ENCODE measurements at regions not wholly inside any gene's neighbourhood (a gene's known extent, or its start where the extent isn't known, plus 50 kb on each side); places are given as distances from the start of the nearest gene placed in this dataset.

DNA sequence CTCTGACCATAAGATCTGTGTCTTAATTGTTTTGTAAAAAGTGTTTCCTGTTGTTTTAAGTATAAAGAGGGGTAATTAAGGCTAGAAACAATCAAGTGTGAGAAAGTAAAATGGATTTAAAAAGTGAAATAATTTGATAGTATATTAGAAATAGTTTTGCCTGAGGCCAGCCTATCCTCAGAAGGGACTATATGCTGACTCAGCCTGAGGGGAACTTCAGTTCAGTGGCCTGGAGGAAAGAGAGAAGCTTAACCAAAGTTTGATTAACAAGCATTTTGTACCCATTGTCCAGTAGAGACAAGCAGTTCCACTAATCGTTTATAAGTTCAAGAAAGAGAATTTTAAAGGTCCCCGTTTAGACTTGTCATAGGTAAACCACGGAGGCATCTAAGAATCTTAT is 1793.2 kb upstream of the PRR20A start:
- H3K27me3 ChIP-seq (ENCODE audit: insufficient read depth, low read length), result no peaks in the 10 kb centered on the region
- TF ChIP-seq, protein P1, sequence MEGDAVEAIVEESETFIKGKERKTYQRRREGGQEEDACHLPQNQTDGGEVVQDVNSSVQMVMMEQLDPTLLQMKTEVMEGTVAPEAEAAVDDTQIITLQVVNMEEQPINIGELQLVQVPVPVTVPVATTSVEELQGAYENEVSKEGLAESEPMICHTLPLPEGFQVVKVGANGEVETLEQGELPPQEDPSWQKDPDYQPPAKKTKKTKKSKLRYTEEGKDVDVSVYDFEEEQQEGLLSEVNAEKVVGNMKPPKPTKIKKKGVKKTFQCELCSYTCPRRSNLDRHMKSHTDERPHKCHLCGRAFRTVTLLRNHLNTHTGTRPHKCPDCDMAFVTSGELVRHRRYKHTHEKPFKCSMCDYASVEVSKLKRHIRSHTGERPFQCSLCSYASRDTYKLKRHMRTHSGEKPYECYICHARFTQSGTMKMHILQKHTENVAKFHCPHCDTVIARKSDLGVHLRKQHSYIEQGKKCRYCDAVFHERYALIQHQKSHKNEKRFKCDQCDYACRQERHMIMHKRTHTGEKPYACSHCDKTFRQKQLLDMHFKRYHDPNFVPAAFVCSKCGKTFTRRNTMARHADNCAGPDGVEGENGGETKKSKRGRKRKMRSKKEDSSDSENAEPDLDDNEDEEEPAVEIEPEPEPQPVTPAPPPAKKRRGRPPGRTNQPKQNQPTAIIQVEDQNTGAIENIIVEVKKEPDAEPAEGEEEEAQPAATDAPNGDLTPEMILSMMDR (IDR thresholded peaks at IDR 0.05; ENCODE audit: insufficient read depth, low read depth, low read length), result no peak
- no peak for TF ChIP-seq EZH2 (IDR thresholded peaks at IDR 0.05; ENCODE audit: insufficient read depth, low read length)
- H3K27ac ChIP-seq (ENCODE audit: low read depth, low read length), result no peak overlapping the region
- H3K4me3 Mint-ChIP-seq (ENCODE audit: unreplicated experiment), result no peak overlapping the region
- no peak for FAIRE-seq
- no peaks in the 10 kb centered on the region for H3K36me3 Mint-ChIP-seq (ENCODE audit: low read depth, unreplicated experiment)
- H3K4me1 ChIP-seq (ENCODE audit: insufficient read depth, low read length), result no peaks in the 10 kb centered on the region
- H3K27ac Mint-ChIP-seq (ENCODE audit: unreplicated experiment), result no peak overlapping the region
- no peak for DNase-seq (ENCODE audit: low read depth)
- H3K9me3 Mint-ChIP-seq (ENCODE audit: unreplicated experiment), result no peaks in the 10 kb centered on the region
- no peak overlapping the region for H2AFZ ChIP-seq (ENCODE audit: low read depth, low read length)
- H4K20me1 ChIP-seq (ENCODE audit: insufficient read depth, low read length), result no peaks in the 10 kb centered on the region
- H3K36me3 ChIP-seq (ENCODE audit: insufficient read depth, low read length), result no peaks in the 10 kb centered on the region
- H3K27me3 Mint-ChIP-seq (ENCODE audit: low read depth, unreplicated experiment), result no peaks in the 10 kb centered on the region
- H3K4me3 ChIP-seq (ENCODE audit: insufficient read depth, low read depth, low read length), result no peak overlapping the region
- no peaks in the 10 kb centered on the region for H3K9me3 ChIP-seq (ENCODE audit: insufficient read depth, low read depth, low read length)
- H3K4me1 Mint-ChIP-seq (ENCODE audit: low read depth, unreplicated experiment), result no peaks in the 10 kb centered on the region
- H3K79me2 ChIP-seq (ENCODE audit: insufficient read depth, low read length), result no peaks in the 10 kb centered on the region
- no peak overlapping the region for H3K9ac ChIP-seq (ENCODE audit: low read length)
- no peak overlapping the region for H3K4me2 ChIP-seq (ENCODE audit: low read length)

DNA sequence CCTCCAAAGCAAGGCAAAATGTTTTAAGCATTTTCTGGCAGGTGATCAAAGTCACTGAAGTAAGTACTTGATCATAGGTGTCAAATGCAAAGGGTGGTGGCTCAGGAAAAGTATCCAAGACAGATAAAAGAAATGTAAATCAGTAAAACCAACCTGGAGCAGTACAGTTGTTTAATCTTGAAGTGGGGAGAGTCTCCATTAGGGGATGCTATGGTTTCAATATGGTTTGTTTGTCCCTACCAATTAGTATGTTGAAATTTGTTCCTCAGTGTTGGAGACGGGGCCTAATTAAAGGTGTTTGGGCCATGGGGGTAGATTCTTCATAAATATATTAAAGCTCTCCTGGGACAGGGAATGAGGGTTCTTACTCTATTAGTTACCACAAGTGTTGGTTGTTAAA is 1781.7 kb upstream of the PRR20A start:
- Mint-ChIP-seq H3K4me1 (ENCODE audit: low read depth, unreplicated experiment) (no peaks in the 10 kb centered on the region), H3K9me3 (ENCODE audit: unreplicated experiment) (no peaks in the 10 kb centered on the region), H3K4me3 (ENCODE audit: unreplicated experiment) (no peak overlapping the region), H3K27ac (ENCODE audit: unreplicated experiment) (no peak overlapping the region), H3K27me3 (ENCODE audit: low read depth, unreplicated experiment) (no peaks in the 10 kb centered on the region), H3K36me3 (ENCODE audit: low read depth, unreplicated experiment) (no peaks in the 10 kb centered on the region)
- H3K9ac ChIP-seq (ENCODE audit: low read length), result no peak overlapping the region
- DNase-seq (ENCODE audit: low read depth) (no peak), FAIRE-seq (no peak)
- H3K36me3 ChIP-seq (ENCODE audit: insufficient read depth, low read length), result no peaks in the 10 kb centered on the region
- H3K9me3 ChIP-seq (ENCODE audit: insufficient read depth, low read depth, low read length), result no peaks in the 10 kb centered on the region
- H2AFZ ChIP-seq (ENCODE audit: low read depth, low read length), result no peak overlapping the region
- TF ChIP-seq EZH2 (IDR thresholded peaks at IDR 0.05; ENCODE audit: insufficient read depth, low read length), result no peak
- TF ChIP-seq, protein P1 (IDR thresholded peaks at IDR 0.05; ENCODE audit: insufficient read depth, low read depth, low read length), result no peak
- H3K4me3 ChIP-seq (ENCODE audit: insufficient read depth, low read depth, low read length), result no peak overlapping the region
- H3K79me2 ChIP-seq (ENCODE audit: insufficient read depth, low read length), result no peaks in the 10 kb centered on the region
- no peak overlapping the region for H3K4me2 ChIP-seq (ENCODE audit: low read length)
- no peaks in the 10 kb centered on the region for H3K27me3 ChIP-seq (ENCODE audit: insufficient read depth, low read length)
- H3K4me1 ChIP-seq (ENCODE audit: insufficient read depth, low read length), result no peaks in the 10 kb centered on the region
- no peaks in the 10 kb centered on the region for H4K20me1 ChIP-seq (ENCODE audit: insufficient read depth, low read length)
- no peak overlapping the region for H3K27ac ChIP-seq (ENCODE audit: low read depth, low read length)

DNA sequence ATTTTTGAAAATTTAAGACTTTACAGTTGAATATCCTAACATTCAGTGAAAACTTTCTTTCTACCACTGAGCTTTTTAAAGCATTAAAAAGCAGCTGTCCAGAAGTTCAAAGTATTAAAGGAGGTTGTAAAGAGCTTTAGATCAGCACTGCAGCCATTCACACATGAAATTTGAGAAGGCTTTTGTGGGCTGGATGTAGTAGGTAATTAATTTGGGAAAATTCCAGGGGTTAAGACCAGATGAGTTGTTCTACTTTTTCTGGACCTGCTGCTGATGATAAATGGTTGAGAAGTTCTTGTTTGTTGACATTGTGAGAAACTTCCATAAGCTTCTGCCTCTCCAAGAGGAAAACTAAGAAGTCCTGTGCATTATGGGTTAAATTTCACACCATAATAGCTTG is 1779.6 kb upstream of the PRR20A start:
- Mint-ChIP-seq H3K9me3 (ENCODE audit: unreplicated experiment) (no peaks in the 10 kb centered on the region), H3K36me3 (ENCODE audit: low read depth, unreplicated experiment) (no peaks in the 10 kb centered on the region), H3K27me3 (ENCODE audit: low read depth, unreplicated experiment) (no peaks in the 10 kb centered on the region), H3K27ac (ENCODE audit: unreplicated experiment) (no peak overlapping the region), H3K4me1 (ENCODE audit: low read depth, unreplicated experiment) (no peaks in the 10 kb centered on the region), H3K4me3 (ENCODE audit: unreplicated experiment) (no peak overlapping the region)
- Histone ChIP-seq H2AFZ (ENCODE audit: low read depth, low read length) (no peak overlapping the region), H4K20me1 (ENCODE audit: insufficient read depth, low read length) (no peaks in the 10 kb centered on the region), H3K27me3 (ENCODE audit: insufficient read depth, low read length) (no peaks in the 10 kb centered on the region), H3K36me3 (ENCODE audit: insufficient read depth, low read length) (no peaks in the 10 kb centered on the region), H3K4me2 (ENCODE audit: low read length) (no peak overlapping the region), H3K79me2 (ENCODE audit: insufficient read depth, low read length) (no peaks in the 10 kb centered on the region), H3K9me3 (ENCODE audit: insufficient read depth, low read depth, low read length) (no peaks in the 10 kb centered on the region), H3K27ac (ENCODE audit: low read depth, low read length) (no peak overlapping the region), H3K4me1 (ENCODE audit: insufficient read depth, low read length) (no peaks in the 10 kb centered on the region), H3K9ac (ENCODE audit: low read length) (no peak overlapping the region), H3K4me3 (ENCODE audit: insufficient read depth, low read depth, low read length) (no peak overlapping the region)
- DNase-seq (ENCODE audit: low read depth) (no peak), FAIRE-seq (no peak)
- TF ChIP-seq, protein P1 (IDR thresholded peaks at IDR 0.05; ENCODE audit: insufficient read depth, low read depth, low read length), result no peak
- no peak for TF ChIP-seq EZH2 (IDR thresholded peaks at IDR 0.05; ENCODE audit: insufficient read depth, low read length)

All from astrocyte (in vitro differentiated cells and primary cell).